Liver (tissue), 8 donors: ENCODE measurements at regions not wholly inside any gene's neighbourhood (a gene's known extent, or its start where the extent isn't known, plus 50 kb on each side); places are given as distances from the start of the nearest gene placed in this dataset.

Experiments
- DNase-seq: peaks from one replicate; pipeline ENCODE4 v3.0.0-alpha.2; 2017; ENCODE audit warnings: low spot score
- H3K27ac ChIP-seq, 2 donors: one replicate each; pipeline ENCODE4 v1.7.0; 2013; ENCODE audit warnings: inconsistent platforms in 2 of 2, low read length in 2 of 2, control low read depth in 1 of 2, low read depth in 1 of 2, mild to moderate bottlenecking in 1 of 2
- H3K27me3 ChIP-seq, 4 donors: one replicate each; pipeline versions ENCODE4 v1.6.1 to v1.7.0; 2013; ENCODE audit warnings: low read length in 3 of 4, inconsistent platforms in 1 of 4, mild to moderate bottlenecking in 1 of 4, moderate library complexity in 1 of 4; ENCODE audit not compliant: control insufficient read depth in 4 of 4, insufficient read depth in 4 of 4
- H3K36me3 ChIP-seq, 4 donors: one replicate each; pipeline versions ENCODE4 v1.6.1 to v1.7.0; 2013; ENCODE audit warnings: low read length in 3 of 4, mild to moderate bottlenecking in 3 of 4, low read depth in 1 of 4, moderate library complexity in 1 of 4; ENCODE audit not compliant: control insufficient read depth in 4 of 4, insufficient read depth in 3 of 4
- H3K4me1 ChIP-seq, 4 donors: one replicate each; pipeline versions ENCODE4 v1.6.1 to v1.7.0; 2013; ENCODE audit warnings: low read length in 3 of 4, mild to moderate bottlenecking in 3 of 4, moderate library complexity in 1 of 4; ENCODE audit not compliant: control insufficient read depth in 4 of 4, insufficient read depth in 4 of 4
- H3K4me3 ChIP-seq, 3 donors: one replicate each; pipeline versions ENCODE4 v1.6.1 to v1.7.0; 2013; ENCODE audit warnings: low read length in 3 of 3, control low read depth in 1 of 3, low read depth in 1 of 3, mild to moderate bottlenecking in 1 of 3
- H3K9ac ChIP-seq, 2 donors: one replicate each; pipeline ENCODE4 v1.7.0; 2013; ENCODE audit warnings: low read length in 2 of 2, mild to moderate bottlenecking in 2 of 2, moderate library complexity in 2 of 2, control low read depth in 1 of 2, low read depth in 1 of 2
- H3K9me3 ChIP-seq, 4 donors: one replicate each; pipeline versions ENCODE4 v1.6.1 to v1.7.0; 2013; ENCODE audit warnings: low read length in 3 of 4; ENCODE audit not compliant: control insufficient read depth in 4 of 4
- ATF3 ChIP-seq: IDR thresholded peaks from 2 replicates; pipeline ENCODE4 v1.6.1; 2016; ENCODE audit warnings: antibody characterized with exemption
- CTCF ChIP-seq: fragments of 150-350 bp; IDR thresholded peaks from 2 replicates; pipeline ENCODE4 v1.5.1; 2017; ENCODE audit warnings: improper control_type of control experiment, low read depth, low read length; ENCODE audit not compliant: missing input control
- EGR1 ChIP-seq, 2 donors: IDR thresholded peaks; 2 replicates each; pipeline ENCODE4 v1.6.1; 2016 to 2018; ENCODE audit warnings: antibody characterized with exemption in 2 of 2, low read depth in 2 of 2
- FOXA1 ChIP-seq: IDR thresholded peaks from 2 replicates; pipeline ENCODE4 v1.6.1; 2016; ENCODE audit warnings: antibody characterized with exemption
- FOXA2 ChIP-seq: IDR thresholded peaks from 2 replicates; pipeline ENCODE4 v1.6.1; 2016; ENCODE audit warnings: antibody characterized with exemption
- GABPA ChIP-seq, 2 donors: IDR thresholded peaks in 1 of 2; conservative IDR thresholded peaks in 1 of 2; 2 replicates each; pipeline ENCODE4 v1.6.1; 2016; ENCODE audit warnings: antibody characterized with exemption in 2 of 2, mild to moderate bottlenecking in 1 of 2, moderate library complexity in 1 of 2
- HNF4A ChIP-seq, 2 donors: conservative IDR thresholded peaks; 2 replicates each; pipeline ENCODE4 v1.6.1; 2016; ENCODE audit warnings: antibody characterized with exemption in 2 of 2, mild to moderate bottlenecking in 2 of 2
- HNF4G ChIP-seq: IDR thresholded peaks from 2 replicates; pipeline ENCODE4 v1.6.1; 2016; ENCODE audit warnings: antibody characterized with exemption
- JUND ChIP-seq, 2 donors: IDR thresholded peaks; 2 replicates each; pipeline ENCODE4 v1.6.1; 2016; ENCODE audit warnings: antibody characterized with exemption in 2 of 2
- MAX ChIP-seq: IDR thresholded peaks from 2 replicates; pipeline ENCODE4 v1.6.1; 2016; ENCODE audit warnings: antibody characterized with exemption
- NR2F2 ChIP-seq: IDR thresholded peaks from 2 replicates; pipeline ENCODE4 v1.6.1; 2016; ENCODE audit warnings: antibody characterized with exemption
- RAD21 ChIP-seq, 2 donors: IDR thresholded peaks; 2 replicates each; pipeline ENCODE4 v1.6.1; 2016; ENCODE audit warnings: antibody characterized with exemption in 2 of 2, mild to moderate bottlenecking in 2 of 2
- REST ChIP-seq: IDR thresholded peaks from 2 replicates; pipeline ENCODE4 v1.6.1; 2016; ENCODE audit warnings: antibody characterized with exemption, mild to moderate bottlenecking
- RXRA ChIP-seq, 2 donors: IDR thresholded peaks; 2 replicates each; pipeline ENCODE4 v1.6.1; 2017 to 2018; ENCODE audit warnings: antibody characterized with exemption in 2 of 2, mild to moderate bottlenecking in 1 of 2
- SP1 ChIP-seq: IDR thresholded peaks from 2 replicates; pipeline ENCODE4 v1.6.1; 2018; ENCODE audit warnings: antibody characterized with exemption, mild to moderate bottlenecking
- TAF1 ChIP-seq: conservative IDR thresholded peaks from 2 replicates; pipeline ENCODE4 v1.6.1; 2016; ENCODE audit warnings: antibody characterized with exemption, mild to moderate bottlenecking
- YY1 ChIP-seq: IDR thresholded peaks from 2 replicates; pipeline ENCODE4 v1.6.1; 2016; ENCODE audit warnings: antibody characterized with exemption, mild to moderate bottlenecking
- ZBTB33 ChIP-seq: IDR thresholded peaks from 2 replicates; pipeline ENCODE4 v1.6.1; 2016; ENCODE audit warnings: antibody characterized with exemption
- WGBS: extraction: QIAGEN DNeasy Blood & Tissue Kit; methylation state at CpG from one replicate; pipeline ENCODE4 v1.1.7; 2013; 5-methylcytosine and 5-hydroxymethylcytosine counted together
- donor health status: healthy.
- donor health status: healthy.
- donor health status: healthy.
- donor health status: healthy.
- donor health status: healthy.

- WGBS: 84% methylated on average over 3 of the region's 3 CpGs
- H3K27ac ChIP-seq: no peak overlapping the region
- peaks cover 0 to 2% (median 0%) of the 10 kb centered on the region in 4 donors for H3K4me1 ChIP-seq
- DNase-seq: no peak
- peaks cover 0 to 6% (median 1%) of the 10 kb centered on the region in 4 donors for H3K9me3 ChIP-seq
- no peaks in the 10 kb centered on the region for H3K36me3 ChIP-seq
- H3K4me3 ChIP-seq: no peak overlapping the region
- H3K27me3 ChIP-seq: peaks cover 0 to 8% (median 4%) of the 10 kb centered on the region in 4 donors
- TF ChIP-seq MAX (no peak), EGR1 (IDR thresholded peaks at IDR 0.05; ENCODE audit: low read depth in 2 of 2) (no peak), HNF4A (conservative IDR thresholded peaks at IDR 0.05) (no peak), HNF4G (no peak), NR2F2 (no peak), CTCF (no peak), FOXA1 (no peak), GABPA (IDR thresholded peaks at IDR 0.05 in 1 of 2, conservative IDR thresholded peaks at IDR 0.05 in 1 of 2) (no peak), ATF3 (no peak), FOXA2 (no peak), YY1 (no peak), RXRA (IDR thresholded peaks at IDR 0.05) (no peak), JUND (IDR thresholded peaks at IDR 0.05) (no peak), RAD21 (IDR thresholded peaks at IDR 0.05) (no peak)
- H3K9ac ChIP-seq: no peak overlapping the region
These were observed 124.6 kb downstream of the IRX5 start for GRCh38 chr16:55055262-55055661.

- WGBS: 6% methylated on average over 64 of the region's 64 CpGs
These were observed 126.1 kb downstream of the IRX5 start for GRCh38 chr16:55056585-55057401.

More at GRCh38 chr16:55056585-55057401, 126.1 kb downstream of the IRX5 start:
- Histone ChIP-seq H3K9me3 (peaks cover 0 to 6% (median 1%) of the 10 kb centered on the region in 4 donors), H3K4me1 (peaks cover 0 to 2% (median 0%) of the 10 kb centered on the region in 4 donors), H3K27ac (no peak overlapping the region), H3K9ac (no peak overlapping the region), H3K27me3 (peaks cover 0 to 8% (median 4%) of the 10 kb centered on the region in 4 donors), H3K4me3 (peak overlapping the region in 1 of 3 donors; percentile 21), H3K36me3 (no peaks in the 10 kb centered on the region)
- no peak for DNase-seq
- TF ChIP-seq REST (no peak), NR2F2 (no peak), SP1 (no peak), ZBTB33 (no peak), YY1 (no peak), JUND (IDR thresholded peaks at IDR 0.05) (no peak), CTCF (no peak), TAF1 (no peak), EGR1 (IDR thresholded peaks at IDR 0.05; ENCODE audit: low read depth in 2 of 2) (no peak), HNF4A (conservative IDR thresholded peaks at IDR 0.05) (no peak), MAX (no peak)
